ENCODE measurements at regions not wholly inside any gene's neighbourhood (a gene's known extent, or its start where the extent isn't known, plus 50 kb on each side); places are given as distances from the start of the nearest gene placed in this dataset.

- peaks cover 6% of the 10 kb centered on the region for H3K27me3 Mint-ChIP-seq (ENCODE audit: insufficient read depth)
- WGBS, 2 experiments (ENCODE audit: insufficient coverage in 1 of 2, insufficient read length in 1 of 2) = 91% methylated on average over 4 of the region's 6 CpGs; no CpG with 5 or more reads in 1 of the 2 experiments
- H3K9me3 Mint-ChIP-seq = no peaks in the 10 kb centered on the region
- no peak for DNase-seq
- no peak overlapping the region for H3K4me3 ChIP-seq (ENCODE audit: low read length)
- H3K9ac ChIP-seq (ENCODE audit: extremely low read depth, low read length, poor library complexity, severe bottlenecking) = no peak overlapping the region
- TF ChIP-seq CTCF (conservative IDR thresholded peaks at IDR 0.05) = no peak
- H3K27ac Mint-ChIP-seq = no peak overlapping the region
- H3K4me1 ChIP-seq (ENCODE audit: control insufficient read depth, insufficient read depth, low read length) = no peaks in the 10 kb centered on the region
- no peaks in the 10 kb centered on the region for H3K36me3 Mint-ChIP-seq (ENCODE audit: low read depth)
- H3K27ac ChIP-seq (ENCODE audit: low read depth, low read length) = no peak overlapping the region
- H3K4me3 Mint-ChIP-seq = no peak overlapping the region
- H3K27me3 ChIP-seq (ENCODE audit: control insufficient read depth, insufficient read depth, low read length, poor library complexity, severe bottlenecking) = peaks cover 19% of the 10 kb centered on the region
- no peaks in the 10 kb centered on the region for H3K9me3 ChIP-seq (ENCODE audit: control insufficient read depth, low read length)
- no peaks in the 10 kb centered on the region for H3K36me3 ChIP-seq (ENCODE audit: control insufficient read depth, insufficient read depth, low read length)
- H3K4me1 Mint-ChIP-seq = peaks cover 9% of the 10 kb centered on the region
Measured at GRCh38 chr5:107323536-107323935, 347.2 kb downstream of the EFNA5 start.

DNA sequence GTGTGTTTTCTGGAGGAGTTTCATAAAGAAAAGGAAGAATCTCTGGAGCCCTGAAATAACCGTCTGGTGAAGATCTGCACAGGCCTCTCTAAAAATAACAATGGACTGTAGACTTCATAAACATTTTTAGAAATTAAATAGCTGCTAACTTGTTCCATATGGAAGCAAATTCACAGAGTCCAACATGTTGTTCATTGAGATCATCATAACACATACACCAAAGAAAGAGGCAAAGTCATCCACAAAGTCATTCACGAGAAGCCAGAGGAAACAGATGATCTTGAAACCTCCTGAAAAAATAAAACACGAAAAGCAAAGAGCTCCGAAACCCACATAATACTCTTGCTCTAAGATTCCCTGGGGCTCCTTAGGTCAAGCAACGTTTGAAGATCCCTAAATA is 347.8 kb downstream of the EFNA5 start:
- Mint-ChIP-seq H3K9me3 (no peaks in the 10 kb centered on the region), H3K27ac (no peak overlapping the region), H3K27me3 (ENCODE audit: insufficient read depth) (peaks cover 6% of the 10 kb centered on the region), H3K4me1 (peaks cover 9% of the 10 kb centered on the region), H3K36me3 (ENCODE audit: low read depth) (no peaks in the 10 kb centered on the region), H3K4me3 (no peak overlapping the region)
- WGBS, 2 experiments (ENCODE audit: insufficient coverage in 1 of 2, insufficient read length in 1 of 2) = 92 to 97% methylated on average over 2 to 4 of the region's 5 CpGs
- DNase-seq = no peak
- Histone ChIP-seq H3K27ac (ENCODE audit: low read depth, low read length) (no peak overlapping the region), H3K27me3 (ENCODE audit: control insufficient read depth, insufficient read depth, low read length, poor library complexity, severe bottlenecking) (peaks cover 19% of the 10 kb centered on the region), H3K9ac (ENCODE audit: extremely low read depth, low read length, poor library complexity, severe bottlenecking) (no peak overlapping the region), H3K36me3 (ENCODE audit: control insufficient read depth, insufficient read depth, low read length) (no peaks in the 10 kb centered on the region), H3K9me3 (ENCODE audit: control insufficient read depth, low read length) (no peaks in the 10 kb centered on the region), H3K4me1 (ENCODE audit: control insufficient read depth, insufficient read depth, low read length) (no peaks in the 10 kb centered on the region), H3K4me3 (ENCODE audit: low read length) (no peak overlapping the region)
- TF ChIP-seq CTCF (conservative IDR thresholded peaks at IDR 0.05) = no peak

DNA sequence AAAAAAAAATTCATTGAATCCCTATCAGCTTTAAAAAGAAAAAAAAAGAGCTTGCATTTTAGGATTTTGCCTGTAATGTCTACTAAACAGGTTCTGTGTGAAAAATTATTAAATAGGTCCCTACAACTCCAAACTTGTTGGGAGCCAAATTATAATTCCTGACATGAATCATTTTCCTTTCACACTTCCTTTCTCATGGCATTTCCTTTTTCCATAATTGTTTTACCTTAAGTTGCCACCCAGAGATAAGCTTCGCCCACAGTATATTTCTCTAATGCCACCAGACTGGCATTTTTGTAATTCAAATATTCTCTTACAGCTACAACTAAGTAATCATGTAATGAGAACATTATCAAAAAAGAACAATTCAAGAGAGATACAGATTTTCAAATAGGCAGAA is 348.8 kb downstream of the EFNA5 start:
- Histone ChIP-seq H3K9ac (ENCODE audit: extremely low read depth, low read length, poor library complexity, severe bottlenecking) (no peak overlapping the region), H3K4me3 (ENCODE audit: low read length) (no peak overlapping the region), H3K9me3 (ENCODE audit: control insufficient read depth, low read length) (no peaks in the 10 kb centered on the region), H3K27ac (ENCODE audit: low read depth, low read length) (no peak overlapping the region), H3K27me3 (ENCODE audit: control insufficient read depth, insufficient read depth, low read length, poor library complexity, severe bottlenecking) (peaks cover 14% of the 10 kb centered on the region), H3K36me3 (ENCODE audit: control insufficient read depth, insufficient read depth, low read length) (no peaks in the 10 kb centered on the region), H3K4me1 (ENCODE audit: control insufficient read depth, insufficient read depth, low read length) (no peaks in the 10 kb centered on the region)
- 90% methylated on average over 1 of the region's 1 CpG; no CpG with 5 or more reads in 1 of the 2 experiments for WGBS, 2 experiments (ENCODE audit: insufficient coverage in 1 of 2, insufficient read length in 1 of 2)
- Mint-ChIP-seq H3K27me3 (ENCODE audit: insufficient read depth) (peaks cover 6% of the 10 kb centered on the region), H3K4me1 (peaks cover 4% of the 10 kb centered on the region), H3K9me3 (no peaks in the 10 kb centered on the region), H3K27ac (no peak overlapping the region), H3K4me3 (no peak overlapping the region), H3K36me3 (ENCODE audit: low read depth) (no peaks in the 10 kb centered on the region)
- TF ChIP-seq CTCF (conservative IDR thresholded peaks at IDR 0.05) = no peak
- DNase-seq = no peak

Measured in endodermal cell (in vitro differentiated cells).